Daoy (cell line): ENCODE measurements at regions not wholly inside any gene's neighbourhood (a gene's known extent, or its start where the extent isn't known, plus 50 kb on each side); places are given as distances from the start of the nearest gene placed in this dataset.
"Not testable (repeated sequence)": the region's sequence is repeated elsewhere in the genome, so short reads cannot be mapped to it uniquely, and the experiment has no call there.

ENCODE experiments used
- DNase-seq: peaks from one replicate; pipeline ENCODE4 v3.0.0-alpha.2; 2015; ENCODE audit warnings: low read depth

- no peak for DNase-seq
Measured at GRCh38 chr6:144359783-144360182, 74.6 kb downstream of the UTRN start.

- peak; percentile 59 for DNase-seq
Measured at GRCh38 chr6:144360401-144360800, 75.3 kb downstream of the UTRN start.

- no peak for DNase-seq
Measured at GRCh38 chr6:144361016-144361415, 75.9 kb downstream of the UTRN start.

GRCh38 chr6:144362042-144363018, 77.2 kb downstream of the UTRN start:
- no peak for DNase-seq

DNA sequence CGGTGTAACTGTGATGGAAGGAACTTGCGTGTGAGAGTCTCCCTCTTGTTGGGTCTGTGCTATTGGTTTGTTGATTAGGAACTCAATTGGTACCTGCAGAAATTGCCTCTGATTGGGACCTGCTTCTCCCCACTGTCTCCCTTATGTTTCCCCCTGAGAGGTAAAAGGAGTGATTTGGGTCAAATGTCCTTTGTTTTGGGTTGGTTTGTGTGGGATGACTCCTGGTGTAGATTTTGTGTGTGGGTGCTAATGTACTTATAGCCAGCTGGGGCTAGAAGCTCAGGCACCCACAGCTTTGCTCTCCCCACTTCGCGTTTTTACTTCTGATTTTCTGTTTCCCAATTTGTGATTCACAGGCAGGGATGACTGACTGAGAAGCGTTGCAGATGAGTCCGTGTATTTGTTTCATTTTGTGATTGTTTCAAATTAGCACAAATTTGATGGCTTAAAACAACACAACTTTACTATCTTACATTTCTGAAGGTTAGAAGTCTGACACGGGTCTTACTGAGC, 79.1 kb downstream of the UTRN start:
- DNase-seq, result no peak

- no peak for DNase-seq
Measured at GRCh38 chr6:144364782-144365181, 79.6 kb downstream of the UTRN start.

GRCh38 chr6:144365271-144365670, 80.1 kb downstream of the UTRN start:
- DNase-seq, result no peak

- not testable (repeated sequence) for DNase-seq
Measured at GRCh38 chr6:144369696-144370095, 84.6 kb downstream of the UTRN start.

- DNase-seq, result no peak
Measured at GRCh38 chr6:144372116-144372515, 87.0 kb downstream of the UTRN start.

- no peak for DNase-seq
Measured at GRCh38 chr6:144372611-144373594, 87.8 kb downstream of the UTRN start.

DNA sequence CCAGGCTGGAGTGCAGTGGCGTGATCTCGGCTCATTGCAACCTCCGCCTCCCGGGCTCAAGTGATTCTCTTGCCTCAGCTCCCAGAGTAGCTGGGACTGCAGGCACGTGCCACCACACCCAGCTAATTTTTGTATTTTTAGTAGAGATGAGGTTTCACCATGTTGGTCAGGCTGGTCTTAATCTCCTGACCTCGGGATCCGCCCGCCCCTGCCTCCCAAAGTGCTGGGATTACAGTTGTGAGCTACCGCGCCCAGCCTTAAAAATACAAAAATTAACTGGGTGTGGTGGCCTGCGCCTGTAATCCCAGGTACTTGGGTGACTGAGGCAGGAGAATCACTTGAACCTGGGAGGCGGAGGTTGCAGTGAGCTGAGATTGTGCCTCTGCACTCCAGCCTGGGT, 89.4 kb downstream of the UTRN start:
- not testable (repeated sequence) for DNase-seq

DNA sequence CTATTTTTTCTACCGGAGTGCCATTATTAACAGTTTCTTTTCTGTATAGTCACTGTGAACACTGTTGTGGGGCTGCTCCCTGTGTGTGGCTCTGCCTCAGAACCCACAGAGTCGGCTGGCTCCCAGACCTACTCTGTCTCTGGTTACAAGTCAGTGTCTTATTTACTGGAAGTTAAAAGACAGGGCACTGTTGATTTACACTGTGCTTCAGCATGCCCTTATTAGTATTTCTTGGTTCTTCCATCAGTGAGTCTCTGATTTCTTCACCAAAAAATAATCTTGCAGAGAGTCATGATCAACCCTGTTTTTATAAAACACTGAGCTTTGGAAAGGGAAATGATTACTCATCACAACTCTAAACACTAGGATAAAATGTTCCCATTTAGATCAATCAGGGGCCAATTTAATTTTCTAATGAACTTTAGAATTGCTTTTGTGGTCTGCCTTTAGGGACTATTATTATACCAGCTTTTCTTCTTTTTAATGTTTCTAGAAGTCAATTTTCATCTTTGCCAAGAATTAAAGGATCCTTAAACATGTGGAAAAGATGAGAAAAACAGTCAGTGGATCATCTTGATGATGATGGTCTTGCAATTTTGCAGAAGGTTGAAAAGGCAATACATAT, 92.6 kb downstream of the UTRN start:
- no peak for DNase-seq

GRCh38 chr6:144378437-144378836, 93.3 kb downstream of the UTRN start:
- no peak for DNase-seq

DNA sequence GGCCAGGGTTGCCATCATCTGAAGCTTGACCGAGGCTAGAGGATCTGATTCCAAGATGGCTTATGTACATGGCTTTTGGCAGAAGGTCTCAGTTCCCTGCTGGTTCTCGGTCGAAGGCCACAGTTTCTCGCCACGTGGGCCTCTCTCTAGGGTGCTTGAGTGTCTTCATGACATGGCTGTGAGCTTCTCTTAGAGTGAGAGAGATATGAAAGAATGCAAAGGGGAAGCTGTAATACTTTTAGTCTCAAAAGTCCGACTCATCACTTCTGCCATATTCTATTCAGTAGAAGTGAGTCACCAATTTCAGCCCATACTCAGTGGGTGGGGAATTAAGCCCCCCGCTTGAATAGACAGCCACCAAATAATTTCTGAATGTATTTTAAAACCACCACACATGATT, 94.2 kb downstream of the UTRN start:
- no peak for DNase-seq

DNA sequence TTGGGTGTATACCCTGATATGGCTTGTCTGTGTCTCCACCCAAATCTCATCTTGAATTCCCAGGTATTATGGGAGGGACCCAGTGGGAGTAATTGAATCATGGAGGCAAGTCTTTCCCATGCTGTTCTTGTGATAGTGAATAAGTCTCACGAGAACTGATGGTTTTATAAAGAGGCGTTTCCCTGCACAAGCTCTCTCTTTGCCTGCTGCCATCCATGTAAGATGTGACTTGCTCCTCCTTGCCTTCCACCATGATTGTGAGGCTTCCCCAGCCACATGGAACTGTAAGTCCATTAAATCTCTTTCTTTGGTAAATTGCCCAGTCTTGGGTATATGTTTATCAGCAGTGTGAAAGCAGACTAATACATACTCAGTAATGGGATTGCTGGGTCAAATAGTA, 96.4 kb downstream of the UTRN start:
- not testable (repeated sequence) for DNase-seq

DNA sequence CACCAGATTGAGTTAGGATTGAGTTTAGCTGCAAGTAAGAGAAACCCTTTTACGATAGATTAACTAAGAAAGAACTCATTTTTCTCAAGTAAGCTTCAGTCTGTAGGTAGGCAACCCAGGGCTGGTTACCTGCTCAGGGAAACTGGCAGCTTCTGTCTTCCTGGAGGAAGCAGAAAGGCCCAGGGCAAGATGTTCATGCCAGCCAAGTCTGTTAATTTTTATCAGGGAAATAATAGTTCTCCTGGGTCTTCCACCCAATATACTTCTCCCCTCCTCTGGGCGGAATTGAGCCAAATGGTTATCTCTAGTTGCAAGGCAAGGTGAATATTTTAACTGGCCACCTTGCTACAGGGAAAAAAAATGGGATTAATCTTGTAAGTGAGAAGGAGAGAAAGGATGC, 98.2 kb downstream of the UTRN start:
- no peak for DNase-seq

DNA sequence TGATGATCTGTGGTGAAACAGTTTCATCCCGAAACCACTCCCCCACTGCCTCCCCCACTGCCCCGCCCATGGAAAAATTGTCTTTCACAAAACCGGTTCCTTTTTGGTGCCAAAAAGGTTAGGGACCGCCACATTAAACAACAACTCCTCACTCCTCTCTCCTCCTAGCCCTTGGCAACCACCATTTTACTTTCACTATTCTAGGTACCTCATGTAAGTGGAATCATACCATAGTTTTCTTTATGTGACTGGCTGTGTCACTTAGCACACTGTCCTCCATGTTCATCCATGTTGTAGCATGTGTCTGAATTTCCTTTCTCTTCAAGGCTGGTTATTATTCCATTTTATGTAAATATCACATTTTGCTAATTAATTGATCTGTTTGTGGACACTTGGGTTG, 99.3 kb downstream of the UTRN start:
- DNase-seq, result no peak

GRCh38 chr6:144389474-144389873, 104.3 kb downstream of the UTRN start:
- not testable (repeated sequence) for DNase-seq

GRCh38 chr6:144390202-144390601, 105.1 kb downstream of the UTRN start:
- DNase-seq, result no peak

- no peak for DNase-seq
Measured at GRCh38 chr6:144390886-144391285, 105.8 kb downstream of the UTRN start.

GRCh38 chr6:144392536-144392935, 107.4 kb downstream of the UTRN start:
- DNase-seq, result no peak

DNA sequence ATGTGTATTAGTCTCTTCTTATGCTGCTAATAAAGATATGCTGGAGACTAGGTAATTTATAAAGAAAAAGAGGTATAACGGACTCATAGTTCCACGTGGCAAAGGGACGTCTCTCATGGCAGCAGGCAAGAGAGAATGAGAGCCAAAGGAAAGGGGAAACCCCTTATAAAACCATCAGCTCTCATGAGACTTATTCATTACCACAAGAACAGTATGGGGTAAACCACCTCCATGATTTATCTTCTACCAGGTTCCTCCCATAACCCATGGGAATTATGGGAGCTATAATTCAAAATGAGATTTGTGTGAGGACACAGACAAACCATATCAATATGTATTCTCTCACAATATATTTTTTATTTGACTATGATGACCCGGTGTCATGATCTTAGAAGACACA, 109.1 kb downstream of the UTRN start:
- peak; percentile 54 for DNase-seq
